ENCODE measurements at regions not wholly inside any gene's neighbourhood (a gene's known extent, or its start where the extent isn't known, plus 50 kb on each side); places are given as distances from the start of the nearest gene placed in this dataset.
"Not testable (repeated sequence)": the region's sequence is repeated elsewhere in the genome, so short reads cannot be mapped to it uniquely, and the experiment has no call there.

- DNase-seq (ENCODE audit: low spot score), result not testable (repeated sequence)
Observed at GRCh38 chr1:157255891-157256290, 117.7 kb upstream of the ETV3 start.

- DNase-seq (ENCODE audit: low spot score), result not testable (repeated sequence)
Observed at GRCh38 chr1:157254183-157254582, 116.0 kb upstream of the ETV3 start.

- no peak for DNase-seq (ENCODE audit: low spot score)
Observed at GRCh38 chr1:157252473-157252872, 114.3 kb upstream of the ETV3 start.

GRCh38 chr1:157249739-157250138 is 111.5 kb upstream of the ETV3 start:
- DNase-seq (ENCODE audit: low spot score), result no peak

- DNase-seq (ENCODE audit: low spot score), result no peak
Observed at GRCh38 chr1:157249326-157249725, 111.1 kb upstream of the ETV3 start.

GRCh38 chr1:157247764-157248049 is 109.5 kb upstream of the ETV3 start:
- not testable (repeated sequence) for DNase-seq (ENCODE audit: low spot score)

GRCh38 chr1:157247005-157247763 is 109.0 kb upstream of the ETV3 start:
- no peak for DNase-seq (ENCODE audit: low spot score)

GRCh38 chr1:157245823-157246222 is 107.6 kb upstream of the ETV3 start:
- no peak for DNase-seq (ENCODE audit: low spot score)

GRCh38 chr1:157241185-157241538 is 103.0 kb upstream of the ETV3 start:
- DNase-seq (ENCODE audit: low spot score), result no peak

GRCh38 chr1:157240495-157241184 is 102.4 kb upstream of the ETV3 start:
- no peak for DNase-seq (ENCODE audit: low spot score)

GRCh38 chr1:157239936-157240335 is 101.7 kb upstream of the ETV3 start:
- DNase-seq (ENCODE audit: low spot score), result no peak

- DNase-seq (ENCODE audit: low spot score), result no peak
Observed at GRCh38 chr1:157238585-157238984, 100.4 kb upstream of the ETV3 start.

- DNase-seq (ENCODE audit: low spot score), result no peak
Observed at GRCh38 chr1:157237981-157238380, 99.8 kb upstream of the ETV3 start.

- no peak for DNase-seq (ENCODE audit: low spot score)
Observed at GRCh38 chr1:157237522-157237921, 99.3 kb upstream of the ETV3 start.

- no peak for DNase-seq (ENCODE audit: low spot score)
Observed at GRCh38 chr1:157236072-157236471, 97.9 kb upstream of the ETV3 start.

GRCh38 chr1:157235307-157235706 is 97.1 kb upstream of the ETV3 start:
- DNase-seq (ENCODE audit: low spot score), result no peak

GRCh38 chr1:157234705-157235273 is 96.6 kb upstream of the ETV3 start:
- DNase-seq (ENCODE audit: low spot score), result no peak

GRCh38 chr1:157233131-157233530 is 94.9 kb upstream of the ETV3 start:
- no peak for DNase-seq (ENCODE audit: low spot score)

- DNase-seq (ENCODE audit: low spot score), result no peak
Observed at GRCh38 chr1:157231846-157232525, 93.8 kb upstream of the ETV3 start.

- DNase-seq (ENCODE audit: low spot score), result no peak
Observed at GRCh38 chr1:157230500-157230899, 92.3 kb upstream of the ETV3 start.

- DNase-seq (ENCODE audit: low spot score), result no peak
Observed at GRCh38 chr1:157227700-157228099, 89.5 kb upstream of the ETV3 start.

- no peak for DNase-seq (ENCODE audit: low spot score)
Observed at GRCh38 chr1:157226739-157227138, 88.5 kb upstream of the ETV3 start.

GRCh38 chr1:157219600-157219999 is 81.4 kb upstream of the ETV3 start:
- DNase-seq (ENCODE audit: low spot score), result no peak

Data from left forelimb (tissue), 1 donor.